ENCODE measurements at regions not wholly inside any gene's neighbourhood (a gene's known extent, or its start where the extent isn't known, plus 50 kb on each side); places are given as distances from the start of the nearest gene placed in this dataset.

DNA sequence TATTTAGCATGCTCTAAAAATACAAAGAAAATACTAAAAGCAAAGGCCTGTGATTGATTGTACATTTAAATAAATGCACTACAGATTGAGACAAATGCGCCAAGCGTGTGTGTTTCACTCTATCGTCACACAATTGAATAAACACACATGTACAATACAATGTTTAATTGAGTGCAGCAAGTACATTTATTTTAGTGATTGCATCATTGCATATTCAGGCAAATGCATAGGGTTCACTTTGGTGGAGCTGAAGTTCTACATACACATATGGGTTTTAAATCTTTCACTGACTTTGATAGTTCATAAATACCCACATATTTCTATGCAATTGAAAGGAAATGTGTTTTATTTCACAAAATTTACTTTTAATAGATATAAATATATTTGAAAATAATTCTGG is 750.6 kb upstream of the MMS22L start:
- TF ChIP-seq, protein P1, sequence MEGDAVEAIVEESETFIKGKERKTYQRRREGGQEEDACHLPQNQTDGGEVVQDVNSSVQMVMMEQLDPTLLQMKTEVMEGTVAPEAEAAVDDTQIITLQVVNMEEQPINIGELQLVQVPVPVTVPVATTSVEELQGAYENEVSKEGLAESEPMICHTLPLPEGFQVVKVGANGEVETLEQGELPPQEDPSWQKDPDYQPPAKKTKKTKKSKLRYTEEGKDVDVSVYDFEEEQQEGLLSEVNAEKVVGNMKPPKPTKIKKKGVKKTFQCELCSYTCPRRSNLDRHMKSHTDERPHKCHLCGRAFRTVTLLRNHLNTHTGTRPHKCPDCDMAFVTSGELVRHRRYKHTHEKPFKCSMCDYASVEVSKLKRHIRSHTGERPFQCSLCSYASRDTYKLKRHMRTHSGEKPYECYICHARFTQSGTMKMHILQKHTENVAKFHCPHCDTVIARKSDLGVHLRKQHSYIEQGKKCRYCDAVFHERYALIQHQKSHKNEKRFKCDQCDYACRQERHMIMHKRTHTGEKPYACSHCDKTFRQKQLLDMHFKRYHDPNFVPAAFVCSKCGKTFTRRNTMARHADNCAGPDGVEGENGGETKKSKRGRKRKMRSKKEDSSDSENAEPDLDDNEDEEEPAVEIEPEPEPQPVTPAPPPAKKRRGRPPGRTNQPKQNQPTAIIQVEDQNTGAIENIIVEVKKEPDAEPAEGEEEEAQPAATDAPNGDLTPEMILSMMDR (IDR thresholded peaks at IDR 0.05): no peak
- no peak for TF ChIP-seq POLR2A (IDR thresholded peaks at IDR 0.05)
